Astrocyte (in vitro differentiated cells and primary cell): ENCODE measurements at regions not wholly inside any gene's neighbourhood (a gene's known extent, or its start where the extent isn't known, plus 50 kb on each side); places are given as distances from the start of the nearest gene placed in this dataset.

Source experiments
- DNase-seq: peaks from one replicate; pipeline ENCODE4 v3.0.0-alpha.2; 2010; ENCODE audit warnings: low read depth
- FAIRE-seq: peaks from 2 replicates; lab custom pipeline; 2011; peaks lifted over from hg19 to GRCh38; lab: Jason Lieb, UNC
- H2AFZ ChIP-seq: 2 replicates; pipeline ENCODE4 v1.6.0; 2012; ENCODE audit warnings: low read depth, low read length, inconsistent platforms
- H3K27ac ChIP-seq: 2 replicates; pipeline ENCODE4 v1.5.1; 2011; ENCODE audit warnings: low read depth, low read length, inconsistent platforms
- H3K27me3 ChIP-seq: 2 replicates; pipeline ENCODE4 v1.6.0; 2011; ENCODE audit warnings: low read length, inconsistent platforms; ENCODE audit not compliant: insufficient read depth
- H3K36me3 ChIP-seq: 2 replicates; pipeline ENCODE4 v1.5.1; 2011; ENCODE audit warnings: low read length, inconsistent platforms; ENCODE audit not compliant: insufficient read depth
- H3K4me1 ChIP-seq: 2 replicates; pipeline ENCODE4 v1.5.1; 2011; ENCODE audit warnings: low read length, inconsistent platforms; ENCODE audit not compliant: insufficient read depth
- H3K4me2 ChIP-seq: 2 replicates; pipeline ENCODE4 v1.6.0; 2012; ENCODE audit warnings: low read length, inconsistent platforms
- H3K4me3 ChIP-seq: 2 replicates; pipeline ENCODE4 v1.5.1; 2011; ENCODE audit warnings: low read depth, mild to moderate bottlenecking, low read length, inconsistent platforms; ENCODE audit not compliant: insufficient read depth
- H3K79me2 ChIP-seq: 2 replicates; pipeline ENCODE4 v1.6.0; 2012; ENCODE audit warnings: mild to moderate bottlenecking, low read length, inconsistent platforms; ENCODE audit not compliant: insufficient read depth
- H3K9ac ChIP-seq: 2 replicates; pipeline ENCODE4 v1.6.0; 2012; ENCODE audit warnings: mild to moderate bottlenecking, low read length, inconsistent platforms
- H3K9me3 ChIP-seq: 2 replicates; pipeline ENCODE4 v1.5.1; 2012; ENCODE audit warnings: low read depth, mild to moderate bottlenecking, low read length, inconsistent platforms; ENCODE audit not compliant: insufficient read depth
- H4K20me1 ChIP-seq: 2 replicates; pipeline ENCODE4 v1.6.0; 2012; ENCODE audit warnings: low read length, inconsistent platforms; ENCODE audit not compliant: insufficient read depth
- H3K27ac Mint-ChIP-seq: one replicate; pipeline ENCODE4 v1.8.0; 2021; ENCODE audit warnings: mild to moderate bottlenecking, mixed read lengths; ENCODE audit not compliant: unreplicated experiment
- H3K27me3 Mint-ChIP-seq: one replicate; pipeline ENCODE4 v1.8.0; 2021; ENCODE audit warnings: low read depth, mixed read lengths; ENCODE audit not compliant: unreplicated experiment
- H3K36me3 Mint-ChIP-seq: one replicate; pipeline ENCODE4 v1.8.0; 2021; ENCODE audit warnings: low read depth, mixed read lengths; ENCODE audit not compliant: unreplicated experiment
- H3K4me1 Mint-ChIP-seq: one replicate; pipeline ENCODE4 v1.8.0; 2021; ENCODE audit warnings: low read depth, mixed read lengths; ENCODE audit not compliant: unreplicated experiment
- H3K4me3 Mint-ChIP-seq: one replicate; pipeline ENCODE4 v1.8.0; 2021; ENCODE audit warnings: mild to moderate bottlenecking, moderate library complexity, mixed read lengths; ENCODE audit not compliant: unreplicated experiment
- H3K9me3 Mint-ChIP-seq: one replicate; pipeline ENCODE4 v1.8.0; 2021; ENCODE audit warnings: mild to moderate bottlenecking, mixed read lengths; ENCODE audit not compliant: unreplicated experiment
- EZH2 ChIP-seq: IDR thresholded peaks from 2 replicates; pipeline ENCODE4 v1.6.1; 2012; ENCODE audit warnings: mild to moderate bottlenecking, low read length, inconsistent platforms; ENCODE audit not compliant: insufficient read depth
- TF ChIP-seq, protein P1 (sequence below): IDR thresholded peaks from 2 replicates; pipeline ENCODE4 v1.5.1; 2011; ENCODE audit warnings: low read depth, mild to moderate bottlenecking, inconsistent platforms, low read length, moderate library complexity; ENCODE audit not compliant: insufficient read depth

DNA sequence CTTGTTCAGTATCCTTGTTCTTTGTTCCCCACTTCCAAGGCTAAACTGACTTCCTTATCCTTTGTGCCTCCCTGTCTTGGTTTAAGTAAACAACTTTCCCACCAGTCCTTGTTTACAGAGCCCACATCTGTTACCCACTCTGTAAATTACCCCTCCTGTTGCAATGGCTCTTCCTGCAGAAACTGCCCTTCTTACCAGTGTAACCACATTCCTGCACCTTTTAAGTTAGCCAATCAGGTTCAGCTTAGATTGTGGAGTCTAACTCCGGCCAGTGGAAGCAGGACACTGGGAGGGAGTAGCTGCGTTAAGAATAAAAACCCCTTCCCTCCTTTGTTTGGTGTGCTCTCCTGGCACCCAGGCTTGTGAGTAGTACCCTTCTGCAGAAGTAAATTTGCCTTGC, 360.9 kb downstream of the PRDM5 start:
- Mint-ChIP-seq H3K36me3 (no peaks in the 10 kb centered on the region), H3K27ac (no peak overlapping the region), H3K4me1 (peaks cover 8% of the 10 kb centered on the region), H3K9me3 (peaks cover 4% of the 10 kb centered on the region), H3K4me3 (no peak overlapping the region), H3K27me3 (no peaks in the 10 kb centered on the region)
- no peaks in the 10 kb centered on the region for H4K20me1 ChIP-seq
- H2AFZ ChIP-seq = no peak overlapping the region
- H3K4me1 ChIP-seq = no peaks in the 10 kb centered on the region
- TF ChIP-seq EZH2 = no peak
- TF ChIP-seq, protein P1, sequence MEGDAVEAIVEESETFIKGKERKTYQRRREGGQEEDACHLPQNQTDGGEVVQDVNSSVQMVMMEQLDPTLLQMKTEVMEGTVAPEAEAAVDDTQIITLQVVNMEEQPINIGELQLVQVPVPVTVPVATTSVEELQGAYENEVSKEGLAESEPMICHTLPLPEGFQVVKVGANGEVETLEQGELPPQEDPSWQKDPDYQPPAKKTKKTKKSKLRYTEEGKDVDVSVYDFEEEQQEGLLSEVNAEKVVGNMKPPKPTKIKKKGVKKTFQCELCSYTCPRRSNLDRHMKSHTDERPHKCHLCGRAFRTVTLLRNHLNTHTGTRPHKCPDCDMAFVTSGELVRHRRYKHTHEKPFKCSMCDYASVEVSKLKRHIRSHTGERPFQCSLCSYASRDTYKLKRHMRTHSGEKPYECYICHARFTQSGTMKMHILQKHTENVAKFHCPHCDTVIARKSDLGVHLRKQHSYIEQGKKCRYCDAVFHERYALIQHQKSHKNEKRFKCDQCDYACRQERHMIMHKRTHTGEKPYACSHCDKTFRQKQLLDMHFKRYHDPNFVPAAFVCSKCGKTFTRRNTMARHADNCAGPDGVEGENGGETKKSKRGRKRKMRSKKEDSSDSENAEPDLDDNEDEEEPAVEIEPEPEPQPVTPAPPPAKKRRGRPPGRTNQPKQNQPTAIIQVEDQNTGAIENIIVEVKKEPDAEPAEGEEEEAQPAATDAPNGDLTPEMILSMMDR = no peak
- H3K27me3 ChIP-seq = no peaks in the 10 kb centered on the region
- H3K4me3 ChIP-seq = no peak overlapping the region
- H3K9ac ChIP-seq = no peak overlapping the region
- FAIRE-seq (no peak), DNase-seq (no peak)
- no peaks in the 10 kb centered on the region for H3K36me3 ChIP-seq
- H3K9me3 ChIP-seq = no peaks in the 10 kb centered on the region
- H3K79me2 ChIP-seq = no peaks in the 10 kb centered on the region
- H3K4me2 ChIP-seq = no peak overlapping the region
- H3K27ac ChIP-seq = no peak overlapping the region

DNA sequence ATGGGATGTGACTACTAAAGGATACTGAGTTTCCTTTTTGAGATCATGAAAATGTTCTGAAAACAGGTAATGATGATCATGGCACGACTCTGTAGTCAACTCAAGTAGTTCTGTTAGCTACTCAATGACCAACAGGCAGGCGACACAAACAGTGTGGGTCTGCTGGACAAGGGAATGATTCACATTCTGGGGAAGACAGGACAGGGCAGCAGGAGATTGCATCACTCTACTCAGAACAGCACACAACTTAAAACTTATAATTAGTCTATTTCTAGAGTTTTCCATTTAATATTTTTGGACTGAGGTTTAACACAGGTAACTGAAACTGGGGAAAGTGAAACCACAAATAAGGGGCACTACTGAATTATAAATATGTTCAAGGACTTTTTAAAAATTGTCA, 365.2 kb downstream of the PRDM5 start:
- Histone ChIP-seq H3K4me2 (no peak overlapping the region), H3K9me3 (no peaks in the 10 kb centered on the region), H3K27ac (no peak overlapping the region), H3K27me3 (no peaks in the 10 kb centered on the region), H2AFZ (no peak overlapping the region), H3K79me2 (no peaks in the 10 kb centered on the region), H4K20me1 (no peaks in the 10 kb centered on the region), H3K36me3 (no peaks in the 10 kb centered on the region), H3K4me3 (no peak overlapping the region), H3K9ac (no peak overlapping the region), H3K4me1 (no peaks in the 10 kb centered on the region)
- DNase-seq (no peak), FAIRE-seq (no peak)
- H3K36me3 Mint-ChIP-seq = no peaks in the 10 kb centered on the region
- H3K27ac Mint-ChIP-seq = peak overlapping the region; percentile 70
- no peaks in the 10 kb centered on the region for H3K27me3 Mint-ChIP-seq
- H3K4me3 Mint-ChIP-seq = no peak overlapping the region
- TF ChIP-seq, protein P1 = no peak
- TF ChIP-seq EZH2 = no peak
- H3K4me1 Mint-ChIP-seq = peaks cover 8% of the 10 kb centered on the region
- peaks cover 4% of the 10 kb centered on the region for H3K9me3 Mint-ChIP-seq

DNA sequence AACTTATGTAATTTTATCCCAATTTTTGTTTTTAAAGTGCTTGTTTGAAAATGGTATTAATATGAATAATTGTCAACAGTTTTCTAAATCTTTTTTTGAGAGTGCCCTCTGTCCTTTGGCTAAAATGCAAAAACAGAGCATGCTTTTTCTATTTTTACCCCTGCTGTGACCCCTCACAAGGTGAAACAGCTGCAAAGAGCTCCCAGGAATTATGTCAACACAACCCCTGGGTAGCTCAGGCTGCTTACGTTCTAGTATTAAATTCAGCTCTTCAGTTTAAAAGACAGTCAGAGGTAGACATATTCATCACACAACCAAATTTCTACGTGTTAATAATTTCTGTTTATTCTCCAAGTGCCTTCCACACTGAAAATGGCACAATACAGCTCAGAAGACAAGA, 367.5 kb downstream of the PRDM5 start:
- Mint-ChIP-seq H3K4me3 (no peak overlapping the region), H3K4me1 (peaks cover 8% of the 10 kb centered on the region), H3K27ac (no peak overlapping the region), H3K36me3 (no peaks in the 10 kb centered on the region), H3K9me3 (peaks cover 2% of the 10 kb centered on the region), H3K27me3 (no peaks in the 10 kb centered on the region)
- H3K4me2 ChIP-seq = no peak overlapping the region
- DNase-seq (no peak), FAIRE-seq (no peak)
- H3K27me3 ChIP-seq = no peaks in the 10 kb centered on the region
- H4K20me1 ChIP-seq = no peaks in the 10 kb centered on the region
- no peak for TF ChIP-seq EZH2
- TF ChIP-seq, protein P1 = no peak
- no peaks in the 10 kb centered on the region for H3K9me3 ChIP-seq
- no peaks in the 10 kb centered on the region for H3K79me2 ChIP-seq
- H3K4me1 ChIP-seq = no peaks in the 10 kb centered on the region
- no peak overlapping the region for H3K9ac ChIP-seq
- no peaks in the 10 kb centered on the region for H3K36me3 ChIP-seq
- no peak overlapping the region for H2AFZ ChIP-seq
- H3K4me3 ChIP-seq = no peak overlapping the region
- H3K27ac ChIP-seq = no peak overlapping the region
